ENCODE measurements at regions not wholly inside any gene's neighbourhood (a gene's known extent, or its start where the extent isn't known, plus 50 kb on each side); places are given as distances from the start of the nearest gene placed in this dataset.

DNA sequence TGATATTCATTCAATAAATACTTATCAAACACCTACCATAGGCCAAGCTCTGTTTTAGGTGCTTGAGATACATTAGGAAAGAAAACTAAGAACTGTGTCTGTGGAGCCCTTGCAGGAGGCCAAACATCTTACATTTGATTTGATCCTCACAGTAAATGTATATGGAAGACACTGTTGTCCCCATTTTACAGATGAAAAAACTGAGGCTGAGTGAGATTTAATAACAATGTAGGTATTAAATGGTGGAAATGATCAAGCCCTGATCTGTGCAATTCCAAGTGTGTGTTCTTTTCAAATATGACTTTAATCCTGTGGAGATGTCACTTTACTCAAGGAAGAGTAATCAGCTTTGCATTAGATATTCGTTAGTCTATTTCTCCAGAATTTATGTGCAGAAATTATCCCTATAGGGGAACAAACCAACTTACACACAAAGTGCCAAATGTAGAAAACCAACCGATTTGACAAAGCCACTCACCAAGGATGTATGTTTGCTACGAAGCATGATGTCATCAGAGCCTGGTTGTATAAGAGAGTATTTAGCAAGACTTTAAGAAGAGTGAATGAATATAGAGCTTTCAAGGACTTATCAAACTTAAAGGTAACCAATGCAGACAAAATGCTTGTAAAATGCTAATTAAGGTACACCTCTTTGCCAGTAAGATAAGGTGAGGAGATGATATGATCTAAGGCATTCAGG, 153.9 kb upstream of the NFIB start:
- intact Hi-C loops (cut with micrococcal nuclease) = loop anchor here (5.0 to 10.0 kb wide), 2 partner anchors 184 to 667 kb away; no protein-coding TSS in a partner anchor

DNA sequence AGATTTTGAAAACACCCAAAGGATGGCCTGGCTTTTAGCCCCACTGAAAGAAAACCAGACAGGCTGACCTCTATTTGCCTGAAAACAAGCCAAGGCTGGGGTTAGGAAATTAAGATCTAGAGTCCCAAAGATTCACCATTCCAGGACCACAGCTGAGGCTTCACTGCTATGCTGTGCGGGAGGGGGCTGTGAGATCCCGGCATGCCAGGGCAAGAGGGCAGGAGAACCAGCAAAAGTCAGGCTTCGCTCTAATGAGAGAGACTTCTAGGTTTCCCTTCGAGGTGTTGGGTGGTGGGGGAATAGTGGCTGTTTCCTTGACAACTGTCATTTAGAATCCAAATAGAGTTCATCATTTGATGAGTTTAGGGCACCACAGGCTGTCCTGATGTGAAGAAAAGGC, 152.9 kb upstream of the NFIB start:
- intact Hi-C loops (cut with micrococcal nuclease) = loop anchor here (5.0 to 10.0 kb wide), 2 partner anchors 185 to 668 kb away; no protein-coding TSS in a partner anchor

DNA sequence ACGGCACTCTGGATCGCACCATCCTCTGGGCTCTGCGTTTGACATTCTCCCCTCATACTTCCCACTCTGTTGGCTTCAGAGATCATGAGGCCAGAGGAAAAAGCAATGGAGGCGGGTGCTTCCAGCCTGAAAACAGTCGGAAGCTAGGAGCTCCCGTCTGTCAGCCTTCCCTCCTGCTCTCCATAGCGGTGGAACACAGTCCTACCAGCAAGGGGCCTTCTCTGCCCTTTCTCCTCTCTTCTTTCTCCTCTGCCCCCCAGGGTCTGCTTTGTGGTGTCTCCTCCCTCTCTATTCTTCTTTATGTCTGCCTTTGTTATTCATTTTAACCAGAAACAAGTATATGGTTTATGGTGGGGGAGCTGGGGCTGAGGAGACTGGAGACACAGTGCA, 152.5 kb upstream of the NFIB start:
- intact Hi-C loops (cut with micrococcal nuclease) = loop anchor here (5.0 to 10.0 kb wide), 2 partner anchors 186 to 668 kb away; no protein-coding TSS in a partner anchor

DNA sequence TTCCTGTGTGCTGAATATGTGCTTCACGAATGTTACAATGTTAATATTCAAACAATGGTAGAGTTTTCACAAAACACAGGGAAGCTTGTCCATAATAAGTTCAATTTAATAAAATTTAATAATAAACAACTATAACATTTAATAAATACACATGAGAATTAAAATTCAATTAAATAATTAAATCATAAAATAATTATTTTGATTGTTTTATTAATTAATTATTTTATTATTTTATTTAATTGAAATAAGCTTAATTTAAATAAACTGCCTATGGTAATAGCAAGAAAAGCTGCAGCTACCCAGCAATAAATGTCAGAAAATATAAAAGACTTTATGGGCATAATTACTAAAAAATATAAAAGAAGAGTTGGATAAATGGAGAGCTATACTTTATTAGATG, 149.0 kb upstream of the NFIB start:
- intact Hi-C loops (cut with micrococcal nuclease) = loop anchor here (10.0 kb wide), 1 partner anchor 672 kb away; no protein-coding TSS in a partner anchor

DNA sequence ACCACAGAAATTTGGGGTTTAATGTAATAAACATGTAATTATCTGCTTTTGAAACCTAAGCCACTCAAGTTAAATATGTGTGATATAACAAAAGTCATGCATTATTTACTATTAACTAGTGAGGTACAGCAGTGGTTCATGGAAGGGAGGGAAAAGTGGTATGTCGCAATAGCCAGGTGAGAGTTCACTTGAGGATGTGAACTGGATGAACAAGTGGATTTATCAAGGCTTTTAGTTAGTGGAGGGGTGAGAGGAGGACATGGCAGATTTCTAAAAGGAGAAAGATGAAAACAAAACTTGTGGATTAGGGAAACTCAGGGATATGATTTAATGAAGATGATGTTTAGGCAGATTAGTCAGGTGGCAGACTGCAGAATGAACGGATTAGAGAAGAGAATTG, 141.3 kb upstream of the NFIB start:
- intact Hi-C loops (cut with micrococcal nuclease) = no loop called here

DNA sequence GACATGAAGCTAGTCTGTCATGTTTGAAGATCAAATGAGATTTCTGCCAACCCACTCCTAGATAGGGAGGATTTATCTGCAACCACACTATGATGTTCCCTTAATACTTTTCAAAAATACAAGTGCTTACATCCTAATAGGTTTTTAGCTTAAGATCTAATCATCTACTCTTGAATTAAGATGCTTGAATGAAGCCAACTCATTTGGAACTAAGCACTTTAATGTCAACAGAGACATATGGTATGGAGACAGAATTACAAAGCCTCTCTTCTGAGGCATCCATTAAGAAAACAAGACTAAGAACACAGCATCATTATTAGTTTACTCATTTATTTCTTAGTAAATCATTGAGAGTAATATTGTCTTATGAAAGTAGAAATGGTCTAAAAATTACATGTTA, 139.3 kb upstream of the NFIB start:
- intact Hi-C loops (cut with micrococcal nuclease) = no loop called here

DNA sequence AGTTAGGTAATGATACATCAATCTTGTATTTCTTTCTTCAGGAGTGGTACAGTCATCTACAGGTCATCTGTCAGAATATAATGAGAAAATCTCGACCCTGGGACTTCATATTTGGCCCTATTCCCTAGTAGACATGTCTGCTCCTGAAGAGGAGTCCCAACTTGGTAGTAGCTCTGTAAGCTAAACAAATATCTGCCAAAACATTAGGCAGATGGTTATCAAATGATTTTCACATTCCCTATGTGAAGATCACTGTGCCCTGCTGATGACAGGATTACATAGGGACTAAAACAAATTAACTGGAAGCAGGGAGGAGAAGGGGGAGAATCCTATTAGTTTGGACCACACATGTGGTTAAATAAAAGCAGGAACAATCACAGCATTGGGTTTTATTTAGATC, 138.6 kb upstream of the NFIB start:
- intact Hi-C loops (cut with micrococcal nuclease) = no loop called here

DNA sequence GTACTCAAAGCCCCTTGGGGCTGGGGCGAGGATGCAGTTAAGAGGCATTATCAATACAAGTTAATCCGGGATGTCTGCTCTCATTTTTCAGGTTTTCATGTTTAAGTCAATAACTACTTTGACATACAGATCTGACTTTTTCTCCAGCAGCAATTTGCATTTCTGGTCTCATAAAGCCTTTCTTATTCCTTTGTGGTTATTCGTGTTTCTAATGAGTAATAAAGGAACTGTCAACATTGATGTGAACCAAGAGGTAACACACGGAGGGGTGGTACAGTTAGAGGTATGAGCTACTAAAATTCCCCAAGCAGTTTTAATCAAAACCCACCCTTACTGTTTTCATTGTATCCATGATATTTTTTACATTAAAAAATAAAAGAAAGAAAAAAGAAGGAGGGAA, 138.0 kb upstream of the NFIB start:
- intact Hi-C loops (cut with micrococcal nuclease) = no loop called here

DNA sequence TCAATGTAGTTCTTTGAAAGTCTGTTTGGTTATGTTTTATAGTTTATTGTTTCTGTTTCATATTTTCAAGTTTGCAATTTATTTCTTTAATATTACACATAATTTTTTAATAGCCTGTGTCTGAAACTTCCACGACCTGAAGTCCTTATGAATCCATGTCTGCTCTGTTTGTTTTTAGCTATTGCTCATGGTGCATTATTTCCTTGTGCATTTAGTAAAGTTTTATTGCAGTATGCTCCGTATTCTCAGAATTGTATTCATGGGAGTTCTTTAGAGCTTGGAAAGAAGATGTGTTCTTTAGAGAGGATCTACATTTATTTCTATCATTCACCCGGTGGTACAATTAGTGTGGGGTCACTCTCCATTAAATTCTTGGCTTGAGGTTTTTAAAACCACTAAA, 133.2 kb upstream of the NFIB start:
- intact Hi-C loops (cut with micrococcal nuclease) = no loop called here

DNA sequence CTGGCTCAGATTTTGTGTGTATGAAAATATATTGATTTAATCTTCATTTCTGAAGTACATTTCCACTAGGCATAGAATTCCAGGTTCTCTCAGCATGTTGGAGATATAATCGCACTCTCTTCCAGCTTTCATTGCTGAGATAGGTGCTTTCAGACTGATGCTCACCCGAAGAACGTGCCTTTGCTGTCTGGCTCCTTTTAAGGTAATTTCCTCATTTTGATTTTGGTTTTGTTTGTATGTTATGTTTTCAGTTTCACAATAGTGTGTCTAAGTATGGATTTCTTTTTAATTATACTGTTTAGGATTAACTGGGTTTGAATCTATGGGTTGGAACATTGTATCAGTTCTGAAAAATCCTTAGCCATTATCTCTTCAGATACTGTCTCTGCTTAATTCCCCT, 132.0 kb upstream of the NFIB start:
- intact Hi-C loops (cut with micrococcal nuclease) = no loop called here

DNA sequence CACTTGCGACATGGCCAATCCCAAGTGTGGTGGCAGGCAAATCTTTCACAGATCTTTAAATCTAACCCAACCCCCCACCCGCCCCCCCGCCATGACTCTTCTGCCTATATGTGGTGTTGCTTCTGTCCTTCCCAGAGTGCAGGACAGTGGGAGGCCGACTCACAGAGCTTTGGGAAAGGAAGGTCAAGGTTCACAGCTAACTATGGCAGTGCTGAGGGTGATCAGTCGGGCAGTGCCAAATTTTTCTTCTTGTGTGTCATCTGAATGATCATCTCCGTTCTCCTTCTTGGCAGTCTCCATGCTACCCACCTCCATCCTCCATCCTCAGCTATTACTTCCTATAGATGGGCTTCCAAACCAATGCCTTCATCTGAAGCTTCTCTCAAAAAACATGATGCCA, 129.0 kb upstream of the NFIB start:
- intact Hi-C loops (cut with micrococcal nuclease) = no loop called here

DNA sequence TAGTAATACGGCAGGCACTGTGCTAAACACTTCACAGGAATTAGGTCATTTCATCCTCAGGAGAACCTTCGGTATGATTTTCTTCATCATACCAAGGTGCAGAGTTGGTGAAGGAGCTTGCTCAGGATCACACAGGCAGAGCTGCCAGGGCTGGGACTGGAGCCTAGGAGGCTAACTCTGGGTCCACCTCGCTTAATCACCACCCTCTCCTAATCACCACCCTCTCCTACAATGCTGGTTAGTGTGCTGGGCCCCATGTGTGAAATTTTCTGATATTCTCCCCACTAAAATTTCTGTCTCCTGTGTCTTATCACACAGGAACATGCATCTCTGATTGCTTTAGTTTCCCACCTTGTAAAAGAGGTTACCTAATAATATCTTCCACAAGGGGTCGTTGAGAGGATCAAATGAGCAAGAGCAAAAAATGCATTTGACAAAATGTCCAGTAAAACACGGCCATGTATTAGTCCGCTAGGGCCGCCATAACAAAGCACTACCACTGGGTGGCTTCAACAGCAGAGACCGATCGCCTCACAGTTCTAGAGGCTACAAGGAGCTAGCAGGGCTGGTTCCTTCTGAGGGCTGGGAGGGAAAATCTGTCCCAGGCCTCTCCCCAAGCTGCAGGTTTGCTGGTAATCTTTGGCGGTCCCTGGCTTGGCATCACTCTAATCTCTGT, 128.2 kb upstream of the NFIB start:
- intact Hi-C loops (cut with micrococcal nuclease) = no loop called here

DNA sequence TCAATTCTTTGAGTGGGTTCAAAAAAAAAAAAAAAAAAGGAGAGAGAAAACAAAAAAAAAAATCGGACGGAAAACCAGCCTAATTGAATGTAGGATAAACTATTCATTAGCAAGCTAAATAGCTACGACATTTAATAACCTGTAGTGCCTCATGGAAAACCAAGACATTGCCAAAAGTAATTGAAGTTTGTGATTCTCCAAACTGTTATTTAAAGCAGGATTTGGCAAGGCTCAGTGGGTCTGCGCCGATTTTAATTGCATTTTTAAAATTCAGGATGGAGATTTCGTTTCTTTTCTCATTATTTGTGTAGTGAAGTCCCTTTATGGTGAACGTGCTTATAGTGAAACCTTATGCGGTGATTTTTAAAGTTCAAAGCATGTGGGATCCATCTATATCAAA, 127.2 kb upstream of the NFIB start:
- intact Hi-C loops (cut with micrococcal nuclease) = no loop called here

DNA sequence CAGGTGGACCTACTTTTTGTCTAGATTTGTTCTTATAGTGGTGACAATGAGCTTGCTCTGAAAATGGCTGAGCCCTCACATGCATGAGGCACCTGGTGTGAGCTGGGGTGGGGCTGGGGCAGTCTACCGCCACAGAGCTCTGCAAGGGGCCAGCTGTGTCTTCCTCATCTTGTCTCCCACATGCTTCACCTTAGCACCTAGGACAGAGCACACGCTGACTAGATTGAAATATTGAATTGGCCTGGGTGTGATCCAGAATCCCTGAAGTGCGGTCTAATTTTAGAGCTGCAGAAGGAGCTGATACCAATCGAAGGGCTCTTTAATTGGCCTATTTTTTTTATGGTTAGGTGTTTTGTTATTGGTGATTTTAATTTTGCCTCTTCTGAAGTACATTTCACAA, 126.1 kb upstream of the NFIB start:
- intact Hi-C loops (cut with micrococcal nuclease) = no loop called here

DNA sequence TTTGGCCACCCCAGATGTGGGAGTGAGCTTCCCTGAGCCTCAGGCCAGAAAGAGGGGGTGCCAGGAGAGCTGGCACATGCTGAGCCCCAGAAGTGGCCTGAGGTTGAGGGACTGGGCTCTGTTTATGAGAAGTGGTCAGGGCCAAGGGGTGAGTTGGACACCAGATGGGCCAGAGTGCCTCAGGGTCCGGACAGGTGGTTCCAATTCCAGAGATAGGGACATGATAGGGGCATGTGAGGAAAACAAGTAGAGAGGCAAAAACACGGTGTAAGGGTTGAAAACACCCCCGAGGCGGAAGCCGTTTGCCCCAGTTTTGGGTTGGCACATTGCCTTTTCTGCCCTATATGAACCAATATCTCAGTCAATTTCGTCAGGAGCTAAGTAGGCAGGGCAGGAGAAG, 125.6 kb upstream of the NFIB start:
- intact Hi-C loops (cut with micrococcal nuclease) = no loop called here

DNA sequence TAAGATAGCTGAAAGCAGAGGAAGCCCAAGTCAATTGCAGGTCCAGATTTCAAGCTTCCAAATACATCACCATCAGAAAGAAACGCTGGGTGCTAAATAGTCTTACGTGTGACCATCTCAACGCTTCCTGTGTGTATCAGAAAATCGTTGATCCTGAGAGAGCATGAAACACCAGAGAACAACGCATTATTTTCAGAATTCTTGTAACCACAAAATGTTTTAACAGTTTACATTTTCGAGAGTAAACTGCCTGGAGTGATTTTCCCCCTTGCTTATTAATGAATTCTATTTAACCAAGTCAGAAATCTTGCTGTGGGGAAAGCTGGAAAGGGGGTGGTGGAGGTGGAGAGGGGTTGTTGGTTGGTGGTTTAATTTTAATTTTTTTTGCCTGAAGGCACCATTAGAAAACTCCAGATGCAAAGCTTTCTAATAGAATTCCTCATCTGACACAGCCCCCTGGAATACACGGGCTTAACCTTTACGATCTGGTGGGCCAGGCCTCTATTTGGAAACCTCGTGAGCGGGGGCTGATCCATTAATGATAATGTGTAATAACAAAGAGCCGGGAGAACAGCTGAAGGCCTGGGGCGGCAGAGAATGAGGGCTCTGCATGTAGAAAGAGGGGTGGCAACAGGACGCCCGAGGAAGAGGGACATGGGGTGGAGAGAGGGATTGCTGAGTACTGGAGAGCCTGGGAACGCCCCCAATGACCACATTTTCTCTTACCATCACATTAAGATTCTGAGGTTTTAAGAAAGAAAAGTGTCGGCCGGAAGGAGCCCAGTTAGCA, 124.5 kb upstream of the NFIB start:
- intact Hi-C loops (cut with micrococcal nuclease) = no loop called here

DNA sequence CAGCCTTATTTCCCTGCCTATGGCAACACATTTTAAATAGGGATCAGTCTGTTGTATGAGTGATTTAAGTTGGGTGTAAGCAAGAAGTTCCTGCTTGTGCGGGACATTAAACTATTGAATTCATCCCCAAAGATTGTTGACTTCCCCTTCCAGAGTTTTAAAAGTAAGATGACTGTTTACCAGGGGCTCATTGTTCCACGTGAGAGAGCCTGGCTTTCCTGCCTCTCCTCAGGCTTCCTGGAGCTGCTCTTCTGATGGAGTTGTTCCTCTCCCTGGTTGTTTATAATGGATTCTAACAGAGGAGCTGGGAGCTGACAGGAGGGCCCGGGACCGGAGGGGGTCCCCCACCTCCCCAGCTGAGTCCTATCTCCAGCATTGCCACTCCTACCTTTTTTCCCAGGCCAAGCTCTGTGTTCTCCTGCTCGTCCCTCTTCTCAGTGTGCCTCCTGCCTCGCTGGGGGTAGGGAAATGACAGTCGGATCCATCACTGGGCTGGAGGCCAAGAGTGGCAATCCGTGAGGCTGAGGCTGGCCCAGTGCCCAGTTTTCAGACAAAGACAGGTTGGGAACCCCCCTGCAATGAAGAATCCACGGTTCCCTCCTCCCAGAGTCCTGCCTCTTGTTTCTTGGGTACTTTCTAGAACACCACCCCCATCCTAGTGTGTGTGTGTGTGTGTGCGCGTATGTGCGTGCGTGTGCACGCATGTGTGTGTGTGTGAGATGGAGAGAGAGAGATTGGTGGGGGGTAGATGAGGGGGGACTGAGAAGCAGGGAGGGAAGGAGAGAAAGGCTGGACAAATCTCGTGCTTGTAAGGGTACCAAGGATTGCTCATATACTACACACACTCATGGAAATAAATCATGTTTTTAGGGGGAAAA, 123.7 kb upstream of the NFIB start:
- intact Hi-C loops (cut with micrococcal nuclease) = no loop called here

DNA sequence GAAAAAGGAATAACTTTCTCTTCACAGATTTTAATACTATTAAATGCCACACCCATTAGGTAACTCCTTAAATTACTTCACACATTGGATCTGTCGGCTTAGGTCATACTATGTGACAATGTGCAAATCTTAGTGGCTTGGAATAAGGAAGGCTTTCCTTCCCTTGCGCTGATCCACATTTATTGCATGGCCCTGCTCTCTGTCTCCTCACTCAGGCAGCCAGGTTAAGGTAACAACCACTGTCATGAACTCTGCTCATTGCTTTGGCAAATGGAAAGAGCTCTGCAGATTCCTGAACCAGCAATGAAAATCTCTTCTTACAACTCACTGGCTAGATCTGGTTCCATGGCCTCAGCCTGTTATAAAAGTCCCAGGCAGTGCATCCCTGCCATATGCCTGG, 121.9 kb upstream of the NFIB start:
- intact Hi-C loops (cut with micrococcal nuclease) = no loop called here

DNA sequence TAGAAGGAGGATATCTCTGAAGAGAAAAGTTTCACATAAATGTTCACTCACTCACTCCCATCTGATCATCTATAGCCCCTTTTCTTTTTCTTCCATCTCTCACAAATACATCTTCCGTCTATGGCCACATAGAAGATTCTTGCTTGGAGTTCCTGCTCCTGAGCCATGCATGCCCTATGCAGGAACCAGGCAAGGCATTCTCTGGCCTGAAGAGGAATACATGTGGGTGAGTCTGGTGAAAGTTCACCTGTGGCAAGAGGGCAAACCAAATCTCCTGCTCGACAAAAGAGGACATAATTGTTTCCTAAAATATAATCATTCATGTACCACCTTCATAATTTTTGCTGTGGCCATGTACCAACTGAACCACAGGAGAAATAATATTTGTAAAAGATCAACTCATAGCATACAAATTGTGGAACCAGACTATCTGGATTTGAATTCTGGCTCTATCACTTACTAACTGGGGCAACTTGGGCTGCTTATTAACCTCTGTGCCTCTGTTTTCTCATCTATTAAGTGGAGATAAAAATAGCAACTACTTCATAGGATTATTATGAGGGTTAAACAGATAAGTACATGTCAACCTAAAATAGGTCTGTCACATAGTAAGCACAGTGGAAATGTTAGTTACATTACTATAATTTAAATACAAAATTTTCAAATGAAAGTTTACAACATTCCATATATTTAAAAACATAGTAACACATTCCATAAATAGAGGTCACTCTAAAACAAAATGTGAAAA, 121.2 kb upstream of the NFIB start:
- intact Hi-C loops (cut with micrococcal nuclease) = no loop called here

DNA sequence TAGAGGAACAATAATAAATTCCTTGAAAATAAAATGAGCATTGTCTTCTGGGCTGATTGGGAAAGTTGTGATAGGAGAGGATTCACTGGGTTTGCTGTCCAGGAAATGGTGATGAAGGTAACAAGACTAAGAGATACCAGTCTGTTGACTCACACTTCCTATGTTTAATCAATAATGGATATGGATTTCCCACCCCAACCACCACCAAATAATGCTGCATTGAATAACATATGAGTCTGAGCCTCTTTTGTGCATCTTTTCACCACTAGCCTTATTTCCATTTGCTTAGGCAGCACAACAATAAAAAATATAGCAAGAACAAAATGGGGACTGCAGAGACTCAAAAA, 120.2 kb upstream of the NFIB start:
- intact Hi-C loops (cut with micrococcal nuclease) = no loop called here
